ENCODE measurements at regions not wholly inside any gene's neighbourhood (a gene's known extent, or its start where the extent isn't known, plus 50 kb on each side); places are given as distances from the start of the nearest gene placed in this dataset.

- TF ChIP-seq CTCF (IDR thresholded peaks at IDR 0.05) (no peak), POLR2A (IDR thresholded peaks at IDR 0.05) (no peak)
Observed at GRCh38 chrX:9295551-9295950, 169.3 kb upstream of the TBL1X start.

All from right lobe of liver (tissue), 4 donors.